HFFc6 (cell line): ENCODE measurements at regions not wholly inside any gene's neighbourhood (a gene's known extent, or its start where the extent isn't known, plus 50 kb on each side); places are given as distances from the start of the nearest gene placed in this dataset.

Source experiments
- DNase-seq: peaks from one replicate; pipeline ENCODE4 v3.0.0-alpha.2; 2018
- H3K27ac Mint-ChIP-seq: 2 replicates; pipeline ENCODE4 v1.8.0; 2020; ENCODE audit warnings: mild to moderate bottlenecking, mixed read lengths
- H3K27me3 Mint-ChIP-seq: 2 replicates; pipeline ENCODE4 v1.8.0; 2021; ENCODE audit warnings: mild to moderate bottlenecking, moderate library complexity, mixed read lengths; ENCODE audit not compliant: insufficient read depth
- H3K36me3 Mint-ChIP-seq: 2 replicates; pipeline ENCODE4 v1.8.0; 2021; ENCODE audit warnings: low read depth, mixed read lengths
- H3K4me1 Mint-ChIP-seq: 2 replicates; pipeline ENCODE4 v1.8.0; 2020; ENCODE audit warnings: low read depth, mixed read lengths
- H3K4me3 Mint-ChIP-seq: 2 replicates; pipeline ENCODE4 v1.8.0; 2020; ENCODE audit warnings: mild to moderate bottlenecking, moderate library complexity, mixed read lengths
- H3K9me3 Mint-ChIP-seq: 2 replicates; pipeline ENCODE4 v1.8.0; 2020; ENCODE audit warnings: mild to moderate bottlenecking, mixed read lengths
- CTCF ChIP-seq: fragments of 200-600 bp; sonication (generic); IDR thresholded peaks from 2 replicates; pipeline ENCODE4 v1.5.0; 2021; ENCODE audit warnings: antibody characterized with exemption, mild to moderate bottlenecking

- H3K27me3 Mint-ChIP-seq: no peaks in the 10 kb centered on the region; the same call in 1 of the 2 replicates
- peaks cover 23% of the 10 kb centered on the region for H3K9me3 Mint-ChIP-seq
- no peak for TF ChIP-seq CTCF
- H3K4me3 Mint-ChIP-seq: no peak overlapping the region
- H3K27ac Mint-ChIP-seq: no peak overlapping the region
- no peaks in the 10 kb centered on the region for H3K4me1 Mint-ChIP-seq
- no peaks in the 10 kb centered on the region for H3K36me3 Mint-ChIP-seq
- DNase-seq: no peak
These were observed 383.1 kb upstream of the STEAP1 start for GRCh38 chr7:89771003-89771636.

GRCh38 chr7:89772276-89772675 is 382.0 kb upstream of the STEAP1 start:
- Mint-ChIP-seq H3K27ac (no peak overlapping the region), H3K9me3 (peaks cover 23% of the 10 kb centered on the region), H3K27me3 (no peaks in the 10 kb centered on the region; the same call in 1 of the 2 replicates), H3K36me3 (no peaks in the 10 kb centered on the region), H3K4me3 (no peak overlapping the region), H3K4me1 (no peaks in the 10 kb centered on the region)
- DNase-seq: no peak
- TF ChIP-seq CTCF: no peak

- no peak for DNase-seq
- Mint-ChIP-seq H3K27ac (no peak overlapping the region), H3K4me3 (no peak overlapping the region), H3K9me3 (peaks cover 14% of the 10 kb centered on the region), H3K4me1 (no peaks in the 10 kb centered on the region), H3K27me3 (no peaks in the 10 kb centered on the region; the same call in 1 of the 2 replicates), H3K36me3 (no peaks in the 10 kb centered on the region)
- no peak for TF ChIP-seq CTCF
These were observed 380.7 kb upstream of the STEAP1 start for GRCh38 chr7:89773611-89774010.

GRCh38 chr7:89775459-89775858 is 378.8 kb upstream of the STEAP1 start:
- no peak for DNase-seq
- no peaks in the 10 kb centered on the region for H3K27me3 Mint-ChIP-seq
- H3K4me3 Mint-ChIP-seq: no peak overlapping the region
- TF ChIP-seq CTCF: no peak
- no peak overlapping the region for H3K27ac Mint-ChIP-seq
- peaks cover 22% of the 10 kb centered on the region for H3K9me3 Mint-ChIP-seq
- no peaks in the 10 kb centered on the region for H3K4me1 Mint-ChIP-seq
- no peaks in the 10 kb centered on the region for H3K36me3 Mint-ChIP-seq

- Mint-ChIP-seq H3K4me1 (no peaks in the 10 kb centered on the region), H3K27me3 (no peaks in the 10 kb centered on the region), H3K27ac (no peak overlapping the region), H3K4me3 (no peak overlapping the region), H3K9me3 (peaks cover 21% of the 10 kb centered on the region), H3K36me3 (no peaks in the 10 kb centered on the region)
- TF ChIP-seq CTCF: no peak
- no peak for DNase-seq
These were observed 377.3 kb upstream of the STEAP1 start for GRCh38 chr7:89776980-89777379.

GRCh38 chr7:89777499-89777898 is 376.8 kb upstream of the STEAP1 start:
- DNase-seq: no peak
- Mint-ChIP-seq H3K4me1 (no peaks in the 10 kb centered on the region), H3K27ac (no peak overlapping the region), H3K27me3 (no peaks in the 10 kb centered on the region), H3K4me3 (no peak overlapping the region), H3K9me3 (peaks cover 23% of the 10 kb centered on the region), H3K36me3 (no peaks in the 10 kb centered on the region)
- TF ChIP-seq CTCF: no peak
